ENCODE measurements at regions not wholly inside any gene's neighbourhood (a gene's known extent, or its start where the extent isn't known, plus 50 kb on each side); places are given as distances from the start of the nearest gene placed in this dataset.
"Not testable (repeated sequence)": the region's sequence is repeated elsewhere in the genome, so short reads cannot be mapped to it uniquely, and the experiment has no call there.

DNA sequence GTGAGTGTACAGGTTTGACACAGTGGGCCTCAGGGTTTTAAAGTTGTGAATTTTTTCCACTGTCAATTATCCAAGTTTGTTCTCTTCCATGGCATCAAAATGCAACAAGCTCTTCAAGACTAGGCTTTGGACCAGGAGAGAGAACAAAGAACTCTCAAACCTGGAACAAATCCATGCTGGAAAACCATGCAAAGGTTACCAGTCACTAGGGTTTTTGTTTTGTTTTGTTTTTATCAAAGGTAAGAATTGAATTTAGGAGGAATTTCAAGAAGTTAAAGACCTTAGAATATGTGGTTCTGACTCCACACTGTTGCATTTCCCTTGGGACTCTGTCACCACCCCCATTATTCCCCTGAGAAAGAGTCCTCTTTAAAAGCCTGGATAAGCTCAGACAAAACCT is 191.1 kb upstream of the PIK3R1 start:
- Histone ChIP-seq H3K79me2 (ENCODE audit: control insufficient read depth, low read length) (no peaks in the 10 kb centered on the region), H3K36me3 (ENCODE audit: control insufficient read depth, low read length) (no peaks in the 10 kb centered on the region), H3K27me3 (ENCODE audit: control insufficient read depth, low read length) (no peaks in the 10 kb centered on the region), H3K9me3 (ENCODE audit: control insufficient read depth, insufficient read depth, low read length) (no peaks in the 10 kb centered on the region), H3F3A (ENCODE audit: control insufficient read depth, insufficient read depth) (no peaks in the 10 kb centered on the region), H3K9me2 (replicated peaks; ENCODE audit: control insufficient read depth, low read length) (no peaks in the 10 kb centered on the region), H3K27ac (ENCODE audit: low read depth, low read length) (no peak overlapping the region), H3K4me2 (ENCODE audit: low read length) (no peak overlapping the region), H3K4me3 (ENCODE audit: low read length) (no peak overlapping the region), H3K4me1 (ENCODE audit: control insufficient read depth, low read length) (no peaks in the 10 kb centered on the region), H4K20me1 (ENCODE audit: control insufficient read depth, insufficient read depth, low read depth, low read length) (no peaks in the 10 kb centered on the region)
- TF ChIP-seq, protein P1, sequence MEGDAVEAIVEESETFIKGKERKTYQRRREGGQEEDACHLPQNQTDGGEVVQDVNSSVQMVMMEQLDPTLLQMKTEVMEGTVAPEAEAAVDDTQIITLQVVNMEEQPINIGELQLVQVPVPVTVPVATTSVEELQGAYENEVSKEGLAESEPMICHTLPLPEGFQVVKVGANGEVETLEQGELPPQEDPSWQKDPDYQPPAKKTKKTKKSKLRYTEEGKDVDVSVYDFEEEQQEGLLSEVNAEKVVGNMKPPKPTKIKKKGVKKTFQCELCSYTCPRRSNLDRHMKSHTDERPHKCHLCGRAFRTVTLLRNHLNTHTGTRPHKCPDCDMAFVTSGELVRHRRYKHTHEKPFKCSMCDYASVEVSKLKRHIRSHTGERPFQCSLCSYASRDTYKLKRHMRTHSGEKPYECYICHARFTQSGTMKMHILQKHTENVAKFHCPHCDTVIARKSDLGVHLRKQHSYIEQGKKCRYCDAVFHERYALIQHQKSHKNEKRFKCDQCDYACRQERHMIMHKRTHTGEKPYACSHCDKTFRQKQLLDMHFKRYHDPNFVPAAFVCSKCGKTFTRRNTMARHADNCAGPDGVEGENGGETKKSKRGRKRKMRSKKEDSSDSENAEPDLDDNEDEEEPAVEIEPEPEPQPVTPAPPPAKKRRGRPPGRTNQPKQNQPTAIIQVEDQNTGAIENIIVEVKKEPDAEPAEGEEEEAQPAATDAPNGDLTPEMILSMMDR (IDR thresholded peaks at IDR 0.05; ENCODE audit: low read depth, low read length, poor library complexity, severe bottlenecking): no peak
- TF ChIP-seq EZH2phosphoT487 (IDR thresholded peaks at IDR 0.05; ENCODE audit: borderline replicate concordance, low read length): no peak

DNA sequence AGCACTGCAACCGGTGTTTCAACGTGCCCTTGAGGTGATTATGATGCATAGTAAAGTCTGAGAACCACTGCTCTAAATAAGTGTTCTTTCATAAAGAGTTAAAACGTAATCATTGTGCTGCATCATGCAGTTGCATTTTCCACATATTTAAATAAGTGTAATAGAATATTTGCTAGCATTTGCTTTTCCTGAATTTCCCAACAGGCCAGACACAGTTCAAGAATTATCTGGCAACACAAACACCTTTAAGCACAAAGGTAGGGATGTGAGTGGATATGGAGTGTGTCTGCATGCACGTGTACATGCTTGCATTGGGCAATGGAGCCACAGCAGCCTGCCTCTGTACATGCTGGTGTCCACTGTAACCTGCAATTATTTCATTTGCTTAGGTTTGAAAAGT is 193.6 kb upstream of the PIK3R1 start:
- no peak overlapping the region for H3K4me3 ChIP-seq (ENCODE audit: low read length)
- no peaks in the 10 kb centered on the region for H3K9me3 ChIP-seq (ENCODE audit: control insufficient read depth, insufficient read depth, low read length)
- no peaks in the 10 kb centered on the region for H3F3A ChIP-seq (ENCODE audit: control insufficient read depth, insufficient read depth)
- no peak overlapping the region for H3K4me2 ChIP-seq (ENCODE audit: low read length)
- no peaks in the 10 kb centered on the region for H4K20me1 ChIP-seq (ENCODE audit: control insufficient read depth, insufficient read depth, low read depth, low read length)
- H3K36me3 ChIP-seq (ENCODE audit: control insufficient read depth, low read length): no peaks in the 10 kb centered on the region
- TF ChIP-seq, protein P1 (IDR thresholded peaks at IDR 0.05; ENCODE audit: low read depth, low read length, poor library complexity, severe bottlenecking): no peak
- no peak for TF ChIP-seq EZH2phosphoT487 (IDR thresholded peaks at IDR 0.05; ENCODE audit: borderline replicate concordance, low read length)
- no peaks in the 10 kb centered on the region for H3K9me2 ChIP-seq (replicated peaks; ENCODE audit: control insufficient read depth, low read length)
- H3K27me3 ChIP-seq (ENCODE audit: control insufficient read depth, low read length): no peaks in the 10 kb centered on the region
- H3K27ac ChIP-seq (ENCODE audit: low read depth, low read length): no peak overlapping the region
- no peaks in the 10 kb centered on the region for H3K4me1 ChIP-seq (ENCODE audit: control insufficient read depth, low read length)
- H3K79me2 ChIP-seq (ENCODE audit: control insufficient read depth, low read length): no peaks in the 10 kb centered on the region

DNA sequence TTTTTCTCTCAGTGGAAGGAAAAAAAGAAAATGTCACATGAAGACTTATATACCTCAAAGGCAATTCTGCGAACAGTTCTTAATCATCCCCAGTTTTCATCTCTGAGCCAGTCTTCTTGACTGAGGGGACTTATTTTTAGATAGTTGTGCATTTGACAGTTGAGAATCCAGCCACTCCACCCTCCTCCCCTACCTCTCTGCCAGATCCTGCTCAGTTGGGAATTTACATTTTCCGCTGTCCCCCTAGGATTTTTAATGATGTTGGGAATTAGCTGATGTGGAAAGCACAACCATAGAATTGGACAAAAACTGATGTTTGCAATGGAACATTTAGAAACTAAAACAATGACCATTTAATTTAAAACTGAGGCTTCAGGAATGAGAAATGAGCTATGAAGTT is 194.3 kb upstream of the PIK3R1 start:
- Histone ChIP-seq H4K20me1 (ENCODE audit: control insufficient read depth, insufficient read depth, low read depth, low read length) (no peaks in the 10 kb centered on the region), H3K4me3 (ENCODE audit: low read length) (no peak overlapping the region), H3K27me3 (ENCODE audit: control insufficient read depth, low read length) (no peaks in the 10 kb centered on the region), H3K27ac (ENCODE audit: low read depth, low read length) (no peak overlapping the region), H3K4me2 (ENCODE audit: low read length) (no peak overlapping the region), H3K79me2 (ENCODE audit: control insufficient read depth, low read length) (no peaks in the 10 kb centered on the region), H3K36me3 (ENCODE audit: control insufficient read depth, low read length) (no peaks in the 10 kb centered on the region), H3K9me2 (replicated peaks; ENCODE audit: control insufficient read depth, low read length) (no peaks in the 10 kb centered on the region), H3K9me3 (ENCODE audit: control insufficient read depth, insufficient read depth, low read length) (no peaks in the 10 kb centered on the region), H3F3A (ENCODE audit: control insufficient read depth, insufficient read depth) (no peaks in the 10 kb centered on the region), H3K4me1 (ENCODE audit: control insufficient read depth, low read length) (no peaks in the 10 kb centered on the region)
- TF ChIP-seq, protein P1 (IDR thresholded peaks at IDR 0.05; ENCODE audit: low read depth, low read length, poor library complexity, severe bottlenecking): no peak
- no peak for TF ChIP-seq EZH2phosphoT487 (IDR thresholded peaks at IDR 0.05; ENCODE audit: borderline replicate concordance, low read length)

GRCh38 chr5:68020461-68020969 is 195.0 kb upstream of the PIK3R1 start:
- H3K27me3 ChIP-seq (ENCODE audit: control insufficient read depth, low read length); H3K27ac ChIP-seq (ENCODE audit: low read depth, low read length); H3K36me3 ChIP-seq (ENCODE audit: control insufficient read depth, low read length); H3K4me3 ChIP-seq (ENCODE audit: low read length); H3K9me2 ChIP-seq (replicated peaks; ENCODE audit: control insufficient read depth, low read length); H3K79me2 ChIP-seq (ENCODE audit: control insufficient read depth, low read length); H3F3A ChIP-seq (ENCODE audit: control insufficient read depth, insufficient read depth); H3K9me3 ChIP-seq (ENCODE audit: control insufficient read depth, insufficient read depth, low read length); H3K4me1 ChIP-seq (ENCODE audit: control insufficient read depth, low read length); H4K20me1 ChIP-seq (ENCODE audit: control insufficient read depth, insufficient read depth, low read depth, low read length); H3K4me2 ChIP-seq (ENCODE audit: low read length): not testable (repeated sequence)

All from DOHH2 (cell line).